Stimulated activated effector memory CD8-positive, alpha-beta T cell treated with anti-CD3 and anti-CD28 coated beads, Interleukin-12 subunit alpha, Interleukin-12 subunit beta, amount 100 ng/mL, for 72 hours (primary cell): ENCODE measurements at regions not wholly inside any gene's neighbourhood (a gene's known extent, or its start where the extent isn't known, plus 50 kb on each side); places are given as distances from the start of the nearest gene placed in this dataset.
A peak's percentile ranks its signal among the peaks of the same experiment; 100 is the strongest.
"Not testable (repeated sequence)": the region's sequence is repeated elsewhere in the genome, so short reads cannot be mapped to it uniquely, and the experiment has no call there.

Source experiments
- ATAC-seq: fragments of 150-1000 bp; cut with Tn5 transposase; 2 replicates; pipeline ENCODE4 v1.10.0; 2021
- DNase-seq, 2 donors: peaks; one replicate each; pipeline ENCODE4 v3.0.0; 2021 to 2022; ENCODE audit warnings: low spot score in 2 of 2
- H3K27ac Mint-ChIP-seq: one replicate; pipeline ENCODE4 v1.8.0; 2022; ENCODE audit warnings: mild to moderate bottlenecking, mixed read lengths
- H3K36me3 Mint-ChIP-seq: one replicate; pipeline ENCODE4 v1.8.0; 2022; ENCODE audit warnings: mild to moderate bottlenecking, mixed read lengths
- H3K4me1 Mint-ChIP-seq: one replicate; pipeline ENCODE4 v1.8.0; 2022; ENCODE audit warnings: mixed read lengths
- H3K4me3 Mint-ChIP-seq: one replicate; pipeline ENCODE4 v1.8.0; 2022; ENCODE audit warnings: mild to moderate bottlenecking, mixed read lengths
- H3K9me3 Mint-ChIP-seq: one replicate; pipeline ENCODE4 v1.8.0; 2022; ENCODE audit warnings: mixed read lengths

GRCh38 chr12:75622492-75622891 is 111.1 kb upstream of the KRR1 start:
- ATAC-seq = no peak

GRCh38 chr12:75614396-75614795 is 103.0 kb upstream of the KRR1 start:
- not testable (repeated sequence) for H3K9me3 Mint-ChIP-seq, ATAC-seq, H3K36me3 Mint-ChIP-seq, H3K4me3 Mint-ChIP-seq, H3K27ac Mint-ChIP-seq, DNase-seq, H3K4me1 Mint-ChIP-seq

More at GRCh38 chr12:75622492-75622891, 111.1 kb upstream of the KRR1 start:
- H3K4me1 Mint-ChIP-seq = no peaks in the 10 kb centered on the region
- DNase-seq = no peak
- no peaks in the 10 kb centered on the region for H3K36me3 Mint-ChIP-seq
- no peak overlapping the region for H3K4me3 Mint-ChIP-seq
- H3K9me3 Mint-ChIP-seq = peaks cover 3% of the 10 kb centered on the region
- H3K27ac Mint-ChIP-seq = no peak overlapping the region

- no peak overlapping the region for H3K27ac Mint-ChIP-seq
- ATAC-seq = no peak
- no peak for DNase-seq
- H3K4me1 Mint-ChIP-seq = no peaks in the 10 kb centered on the region
- no peaks in the 10 kb centered on the region for H3K36me3 Mint-ChIP-seq
- H3K9me3 Mint-ChIP-seq = no peaks in the 10 kb centered on the region
- H3K4me3 Mint-ChIP-seq = no peak overlapping the region
These were observed 102.6 kb upstream of the KRR1 start for GRCh38 chr12:75613981-75614380.

DNA sequence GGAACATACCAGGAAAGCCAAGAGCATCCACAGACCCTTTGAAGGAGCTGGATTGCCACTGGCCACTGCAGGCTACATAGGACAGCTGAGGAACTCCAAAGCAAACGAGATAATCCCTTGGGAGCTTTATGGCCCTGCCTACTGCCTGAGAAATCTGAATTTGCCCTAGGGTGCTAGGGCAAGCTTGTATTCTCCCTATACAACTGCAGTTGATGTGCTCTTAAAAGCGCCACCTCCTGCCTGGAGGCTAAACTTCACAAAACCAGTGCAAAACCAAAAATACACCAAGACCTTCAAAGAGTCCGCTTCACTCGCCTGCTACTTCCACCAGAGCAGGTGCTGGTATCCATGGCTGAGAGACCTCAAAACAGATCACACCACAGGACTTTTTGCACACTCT is 99.6 kb upstream of the KRR1 start:
- no peaks in the 10 kb centered on the region for H3K4me1 Mint-ChIP-seq

GRCh38 chr12:75606956-75607355 is 95.5 kb upstream of the KRR1 start:
- no peak for DNase-seq
- no peaks in the 10 kb centered on the region for H3K9me3 Mint-ChIP-seq
- H3K4me3 Mint-ChIP-seq = no peak overlapping the region
- no peak overlapping the region for H3K27ac Mint-ChIP-seq
- H3K36me3 Mint-ChIP-seq = no peaks in the 10 kb centered on the region
- no peaks in the 10 kb centered on the region for H3K4me1 Mint-ChIP-seq
- no peak for ATAC-seq

More for the DNA sequence above, 99.6 kb upstream of the KRR1 start:
- ATAC-seq (no peak), DNase-seq (no peak)
- H3K9me3 Mint-ChIP-seq = no peaks in the 10 kb centered on the region
- no peaks in the 10 kb centered on the region for H3K36me3 Mint-ChIP-seq
- no peak overlapping the region for H3K4me3 Mint-ChIP-seq
- no peak overlapping the region for H3K27ac Mint-ChIP-seq

DNA sequence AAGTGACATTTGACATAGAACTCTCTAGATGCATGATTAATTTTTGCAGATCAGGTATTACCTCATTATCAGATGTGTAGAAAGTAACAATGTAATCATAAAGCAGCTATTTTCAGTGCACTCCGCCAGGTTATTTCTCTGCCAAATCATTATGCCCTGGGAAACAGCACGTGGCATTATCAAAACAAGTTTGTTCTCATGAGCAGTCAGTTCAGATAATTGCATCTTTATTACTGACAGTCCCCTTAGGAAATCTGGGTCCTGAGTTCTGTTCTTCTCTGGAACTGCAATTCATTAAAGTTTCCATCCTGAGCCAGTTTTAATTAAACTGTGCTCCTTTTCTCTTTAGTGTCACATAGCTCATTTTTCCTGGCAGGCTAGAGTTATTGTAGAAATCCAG is 94.7 kb upstream of the KRR1 start:
- Mint-ChIP-seq H3K4me3 (no peak overlapping the region), H3K9me3 (no peaks in the 10 kb centered on the region), H3K36me3 (no peaks in the 10 kb centered on the region), H3K27ac (no peak overlapping the region), H3K4me1 (no peaks in the 10 kb centered on the region)
- DNase-seq = no peak
- no peak for ATAC-seq

GRCh38 chr12:75603475-75603874 is 92.1 kb upstream of the KRR1 start:
- no peak for ATAC-seq
- no peak overlapping the region for H3K4me3 Mint-ChIP-seq
- no peak for DNase-seq
- H3K4me1 Mint-ChIP-seq = no peaks in the 10 kb centered on the region
- no peak overlapping the region for H3K27ac Mint-ChIP-seq
- no peaks in the 10 kb centered on the region for H3K36me3 Mint-ChIP-seq
- no peaks in the 10 kb centered on the region for H3K9me3 Mint-ChIP-seq

- ATAC-seq (no peak), DNase-seq (no peak)
- H3K4me3 Mint-ChIP-seq = no peak overlapping the region
- H3K36me3 Mint-ChIP-seq = no peaks in the 10 kb centered on the region
- no peaks in the 10 kb centered on the region for H3K9me3 Mint-ChIP-seq
- H3K4me1 Mint-ChIP-seq = no peaks in the 10 kb centered on the region
- no peak overlapping the region for H3K27ac Mint-ChIP-seq
These were observed 90.7 kb upstream of the KRR1 start for GRCh38 chr12:75602106-75602505.

GRCh38 chr12:75600146-75600545 is 88.7 kb upstream of the KRR1 start:
- ATAC-seq = no peak
- H3K27ac Mint-ChIP-seq = no peak overlapping the region
- no peaks in the 10 kb centered on the region for H3K36me3 Mint-ChIP-seq
- H3K4me1 Mint-ChIP-seq = no peaks in the 10 kb centered on the region
- H3K4me3 Mint-ChIP-seq = no peak overlapping the region
- H3K9me3 Mint-ChIP-seq = no peaks in the 10 kb centered on the region
- DNase-seq = no peak

DNA sequence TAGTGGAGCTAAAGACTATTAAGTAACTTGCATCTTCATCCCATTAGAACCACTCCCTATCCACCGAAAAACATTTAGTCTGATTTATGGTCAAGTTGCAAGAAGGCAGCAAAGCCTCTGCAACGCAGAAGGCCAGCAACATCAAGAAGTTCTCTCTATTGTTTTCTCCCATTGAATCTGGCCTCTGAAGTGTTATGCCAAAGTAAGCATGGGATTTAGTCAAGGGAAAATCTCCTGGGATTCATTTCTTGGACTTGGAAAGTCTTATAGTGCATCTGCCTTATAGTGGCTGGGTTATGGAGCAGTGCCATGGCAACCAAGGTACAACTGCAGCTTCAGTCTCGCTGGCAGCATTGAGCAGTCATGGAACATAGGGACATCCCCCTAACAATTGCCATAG is 87.7 kb upstream of the KRR1 start:
- H3K36me3 Mint-ChIP-seq = no peaks in the 10 kb centered on the region
- DNase-seq = no peak
- no peaks in the 10 kb centered on the region for H3K9me3 Mint-ChIP-seq
- H3K4me1 Mint-ChIP-seq = no peaks in the 10 kb centered on the region
- H3K4me3 Mint-ChIP-seq = no peak overlapping the region
- H3K27ac Mint-ChIP-seq = no peak overlapping the region
- no peak for ATAC-seq

GRCh38 chr12:75596406-75596805 is 85.0 kb upstream of the KRR1 start:
- Mint-ChIP-seq H3K9me3 (no peaks in the 10 kb centered on the region), H3K4me3 (no peak overlapping the region), H3K27ac (no peak overlapping the region), H3K4me1 (no peaks in the 10 kb centered on the region), H3K36me3 (no peaks in the 10 kb centered on the region)
- DNase-seq (no peak), ATAC-seq (no peak)

- no peak for DNase-seq
- no peak for ATAC-seq
- Mint-ChIP-seq H3K9me3 (peaks cover 3% of the 10 kb centered on the region), H3K36me3 (no peaks in the 10 kb centered on the region), H3K4me3 (no peak overlapping the region), H3K27ac (no peak overlapping the region), H3K4me1 (peaks cover 25% of the 10 kb centered on the region)
These were observed 81.4 kb upstream of the KRR1 start for GRCh38 chr12:75592638-75593335.

DNA sequence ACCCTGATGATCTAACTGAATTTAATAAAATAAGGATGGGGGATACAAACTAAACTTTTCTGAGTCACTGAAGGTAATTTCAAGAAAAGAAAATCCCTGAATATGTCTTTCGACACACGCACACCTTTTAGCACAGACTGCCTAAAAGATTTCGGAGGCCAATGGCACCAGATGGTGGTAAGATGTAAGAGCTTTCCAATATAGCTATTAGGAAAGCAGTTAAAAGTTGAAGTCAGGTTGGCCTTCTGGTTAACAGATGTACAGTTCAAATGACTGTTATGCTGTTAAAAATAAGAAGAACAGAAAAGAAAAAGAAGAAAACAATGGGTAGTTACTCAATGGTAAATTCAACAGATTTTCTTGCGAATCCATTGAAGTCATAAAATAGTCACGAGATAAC is 80.7 kb upstream of the KRR1 start:
- DNase-seq (no peak), ATAC-seq (no peak)
- no peak overlapping the region for H3K27ac Mint-ChIP-seq
- H3K4me1 Mint-ChIP-seq = peaks cover 25% of the 10 kb centered on the region
- H3K36me3 Mint-ChIP-seq = no peaks in the 10 kb centered on the region
- peaks cover 3% of the 10 kb centered on the region for H3K9me3 Mint-ChIP-seq
- no peak overlapping the region for H3K4me3 Mint-ChIP-seq

DNA sequence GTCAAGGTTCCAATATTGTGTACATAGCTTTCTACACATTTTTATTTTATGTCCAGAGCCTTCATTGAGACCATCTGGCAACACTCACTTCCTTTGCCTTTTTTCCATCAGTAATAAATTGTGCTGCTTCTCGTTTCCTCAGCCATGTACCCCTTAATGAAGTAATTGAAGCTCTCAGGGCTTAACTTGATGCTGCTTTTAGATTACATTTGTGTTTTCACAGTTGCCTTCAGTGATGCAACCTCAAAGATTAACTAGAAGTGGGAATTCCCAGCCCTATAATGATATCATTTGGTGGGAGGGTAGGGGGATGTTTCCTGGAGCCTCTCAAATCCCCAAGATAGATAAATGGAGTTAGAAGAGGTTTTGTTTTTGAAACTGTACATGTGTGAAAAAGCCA is 80.2 kb upstream of the KRR1 start:
- Mint-ChIP-seq H3K4me3 (no peak overlapping the region), H3K4me1 (peaks cover 25% of the 10 kb centered on the region), H3K27ac (no peak overlapping the region), H3K9me3 (peaks cover 3% of the 10 kb centered on the region), H3K36me3 (no peaks in the 10 kb centered on the region)
- DNase-seq = no peak
- ATAC-seq = no peak

GRCh38 chr12:75589801-75590200 is 78.4 kb upstream of the KRR1 start:
- no peaks in the 10 kb centered on the region for H3K36me3 Mint-ChIP-seq
- DNase-seq (no peak), ATAC-seq (peak; percentile 61)
- peaks cover 25% of the 10 kb centered on the region for H3K4me1 Mint-ChIP-seq
- H3K27ac Mint-ChIP-seq = peak overlapping the region; percentile 4
- H3K4me3 Mint-ChIP-seq = peak overlapping the region; percentile 17
- H3K9me3 Mint-ChIP-seq = peaks cover 3% of the 10 kb centered on the region

- H3K4me1 Mint-ChIP-seq = peaks cover 25% of the 10 kb centered on the region
- no peak overlapping the region for H3K4me3 Mint-ChIP-seq
- ATAC-seq (no peak), DNase-seq (no peak)
- H3K36me3 Mint-ChIP-seq = no peaks in the 10 kb centered on the region
- H3K27ac Mint-ChIP-seq = no peak overlapping the region
- peaks cover 3% of the 10 kb centered on the region for H3K9me3 Mint-ChIP-seq
These were observed 76.1 kb upstream of the KRR1 start for GRCh38 chr12:75587340-75588106.
